ENCODE measurements at regions not wholly inside any gene's neighbourhood (a gene's known extent, or its start where the extent isn't known, plus 50 kb on each side); places are given as distances from the start of the nearest gene placed in this dataset.

DNA sequence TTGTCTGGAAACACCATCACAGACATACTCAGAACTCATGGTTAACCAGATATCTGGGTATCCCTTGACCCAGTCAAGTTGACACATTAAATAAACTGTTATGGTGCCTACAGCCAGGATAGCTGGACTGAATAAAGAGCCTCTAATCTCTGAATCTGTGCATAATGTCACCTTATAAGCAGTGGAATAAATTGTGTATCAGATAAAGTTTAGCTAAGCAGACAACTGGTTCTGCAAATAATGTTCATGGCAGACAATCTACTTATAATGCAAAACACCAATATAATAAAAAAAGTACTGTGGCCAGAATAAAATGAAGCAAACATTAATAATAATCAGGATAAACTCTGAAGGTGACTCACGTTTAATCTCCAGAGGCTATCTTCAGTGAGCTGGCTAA is 628.5 kb upstream of the FAT3 start:
- TF ChIP-seq, protein P1, sequence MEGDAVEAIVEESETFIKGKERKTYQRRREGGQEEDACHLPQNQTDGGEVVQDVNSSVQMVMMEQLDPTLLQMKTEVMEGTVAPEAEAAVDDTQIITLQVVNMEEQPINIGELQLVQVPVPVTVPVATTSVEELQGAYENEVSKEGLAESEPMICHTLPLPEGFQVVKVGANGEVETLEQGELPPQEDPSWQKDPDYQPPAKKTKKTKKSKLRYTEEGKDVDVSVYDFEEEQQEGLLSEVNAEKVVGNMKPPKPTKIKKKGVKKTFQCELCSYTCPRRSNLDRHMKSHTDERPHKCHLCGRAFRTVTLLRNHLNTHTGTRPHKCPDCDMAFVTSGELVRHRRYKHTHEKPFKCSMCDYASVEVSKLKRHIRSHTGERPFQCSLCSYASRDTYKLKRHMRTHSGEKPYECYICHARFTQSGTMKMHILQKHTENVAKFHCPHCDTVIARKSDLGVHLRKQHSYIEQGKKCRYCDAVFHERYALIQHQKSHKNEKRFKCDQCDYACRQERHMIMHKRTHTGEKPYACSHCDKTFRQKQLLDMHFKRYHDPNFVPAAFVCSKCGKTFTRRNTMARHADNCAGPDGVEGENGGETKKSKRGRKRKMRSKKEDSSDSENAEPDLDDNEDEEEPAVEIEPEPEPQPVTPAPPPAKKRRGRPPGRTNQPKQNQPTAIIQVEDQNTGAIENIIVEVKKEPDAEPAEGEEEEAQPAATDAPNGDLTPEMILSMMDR (IDR thresholded peaks at IDR 0.05), result no peak
- no peak for TF ChIP-seq POLR2A (IDR thresholded peaks at IDR 0.05)
- H3K27me3 ChIP-seq, result no peaks in the 10 kb centered on the region
- no peaks in the 10 kb centered on the region for H3K36me3 ChIP-seq
- no peak for DNase-seq
- H3K4me1 ChIP-seq, result no peaks in the 10 kb centered on the region
- H3K4me3 ChIP-seq, result no peak overlapping the region
- H3K27ac ChIP-seq, result no peak overlapping the region
- intact Hi-C loops (cut with DNase I; ENCODE audit: low total_unique reads), result no loop called here
- H3K9me3 ChIP-seq, result no peaks in the 10 kb centered on the region

DNA sequence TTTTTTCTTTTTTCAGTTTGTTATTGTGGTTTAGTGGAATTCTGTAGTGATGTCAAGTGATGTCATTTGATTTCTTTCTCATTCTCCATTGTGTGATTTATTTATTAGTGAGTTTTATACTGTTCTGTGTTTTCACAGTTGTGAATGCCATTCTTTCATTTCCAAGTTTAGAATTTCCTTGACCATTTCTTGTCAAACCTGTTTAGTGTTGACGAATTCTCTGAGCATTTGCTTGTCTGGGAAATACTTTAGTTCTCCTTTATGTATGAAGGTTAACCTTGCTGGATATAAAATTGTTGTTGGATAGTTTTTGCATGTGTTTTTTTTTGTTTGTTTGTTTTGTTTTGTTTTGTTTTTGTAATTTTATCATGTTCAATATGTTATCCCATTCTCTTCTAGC is 633.6 kb upstream of the FAT3 start:
- DNase-seq, result no peak
- no peaks in the 10 kb centered on the region for H3K27me3 ChIP-seq
- intact Hi-C loops (cut with DNase I; ENCODE audit: low total_unique reads), result no loop called here

DNA sequence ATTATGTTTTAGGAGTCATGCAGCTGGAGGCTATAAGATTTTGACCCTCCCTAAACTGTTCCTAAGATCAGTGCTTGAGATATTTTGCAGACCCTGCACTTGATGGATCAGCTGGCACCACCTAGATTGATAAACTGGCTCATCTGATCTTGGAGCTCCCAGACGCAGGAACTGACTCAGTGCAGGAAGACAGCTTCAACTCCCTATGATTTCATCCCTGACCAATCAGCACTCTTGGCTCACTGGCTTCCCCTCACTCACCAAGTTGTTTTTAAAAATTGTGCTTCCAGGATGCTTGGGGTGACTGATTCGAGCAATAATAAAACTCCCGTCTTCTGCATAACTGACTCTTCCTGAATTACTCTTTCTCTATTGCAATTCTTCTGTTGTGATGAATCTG is 637.5 kb upstream of the FAT3 start:
- intact Hi-C loops (cut with DNase I; ENCODE audit: low total_unique reads), result no loop called here
- H3K4me1 ChIP-seq, result no peaks in the 10 kb centered on the region
- no peaks in the 10 kb centered on the region for H3K9me3 ChIP-seq

More for the DNA sequence above, 633.6 kb upstream of the FAT3 start:
- no peak for TF ChIP-seq POLR2A (IDR thresholded peaks at IDR 0.05)
- TF ChIP-seq, protein P1 (IDR thresholded peaks at IDR 0.05), result no peak
- Histone ChIP-seq H3K9me3 (no peaks in the 10 kb centered on the region), H3K4me3 (no peak overlapping the region), H3K27ac (no peak overlapping the region), H3K36me3 (no peaks in the 10 kb centered on the region), H3K4me1 (no peaks in the 10 kb centered on the region)

DNA sequence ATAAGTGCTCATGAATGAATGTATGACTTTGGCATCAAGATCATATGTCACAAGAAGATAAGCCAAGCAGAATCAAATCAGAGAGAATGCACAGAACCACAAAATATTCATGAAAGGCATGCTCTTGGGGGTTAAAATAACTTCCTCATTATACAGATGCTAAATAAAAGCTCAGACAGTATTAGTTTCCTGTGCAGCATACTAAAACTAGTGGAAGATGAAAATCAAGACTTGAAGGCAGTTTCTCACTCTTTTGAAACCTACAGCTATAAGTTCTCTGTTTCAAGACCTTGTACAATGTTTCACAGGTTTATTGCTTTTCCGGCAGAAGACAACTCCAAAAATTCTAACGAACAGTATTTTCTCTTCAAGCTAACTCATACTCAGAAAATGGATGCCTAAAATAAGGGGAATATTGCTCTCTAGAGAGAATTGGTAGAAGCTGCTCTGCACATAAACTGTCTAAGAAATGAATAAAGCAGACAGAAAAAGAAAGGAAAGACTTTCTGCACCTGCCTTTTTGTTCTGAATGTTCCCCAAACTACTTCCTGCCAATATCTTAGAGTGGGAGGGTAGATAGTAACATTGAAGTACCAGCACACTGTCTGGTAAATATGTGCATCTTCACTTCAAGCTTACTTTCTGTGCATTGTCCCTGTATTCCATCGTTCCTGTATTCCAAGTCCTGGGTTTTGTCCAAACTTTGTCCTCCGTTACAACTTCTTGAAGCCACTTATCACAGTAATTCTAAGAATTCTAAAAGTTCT is 639.4 kb upstream of the FAT3 start:
- DNase-seq, result no peak
- intact Hi-C loops (cut with DNase I; ENCODE audit: low total_unique reads), result no loop called here
- Histone ChIP-seq H3K27me3 (no peaks in the 10 kb centered on the region), H3K27ac (no peak overlapping the region), H3K4me1 (no peaks in the 10 kb centered on the region), H3K4me3 (no peak overlapping the region), H3K9me3 (no peaks in the 10 kb centered on the region), H3K36me3 (no peaks in the 10 kb centered on the region)
- TF ChIP-seq POLR2A (IDR thresholded peaks at IDR 0.05), result no peak
- TF ChIP-seq, protein P1 (IDR thresholded peaks at IDR 0.05), result no peak

More for the DNA sequence above, 637.5 kb upstream of the FAT3 start:
- TF ChIP-seq POLR2A (IDR thresholded peaks at IDR 0.05), result no peak
- Histone ChIP-seq H3K36me3 (no peaks in the 10 kb centered on the region), H3K27me3 (no peaks in the 10 kb centered on the region), H3K4me3 (no peak overlapping the region), H3K27ac (no peak overlapping the region)
- DNase-seq, result no peak

DNA sequence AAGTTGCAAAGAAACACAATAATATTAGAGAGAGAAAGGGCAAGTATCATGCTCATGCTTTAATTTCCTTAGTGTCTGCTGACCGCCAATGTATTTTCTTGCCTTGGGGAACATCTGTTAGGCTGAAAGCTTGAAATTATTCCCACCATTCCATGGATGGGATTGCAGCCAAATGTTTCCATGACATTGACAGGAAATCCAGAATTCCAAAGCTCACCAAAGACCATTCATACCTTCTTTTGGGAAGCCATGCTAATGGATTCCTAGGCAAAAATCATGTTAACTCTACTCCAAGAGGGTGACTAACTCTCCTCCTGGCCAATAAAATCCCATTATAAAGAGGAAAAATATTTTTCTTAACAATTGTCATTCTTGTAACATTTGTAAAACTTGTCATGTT is 661.4 kb upstream of the FAT3 start:
- Histone ChIP-seq H3K36me3 (no peaks in the 10 kb centered on the region), H3K4me3 (no peak overlapping the region), H3K9me3 (no peaks in the 10 kb centered on the region), H3K27ac (no peak overlapping the region), H3K4me1 (no peaks in the 10 kb centered on the region), H3K27me3 (no peaks in the 10 kb centered on the region)
- TF ChIP-seq, protein P1 (IDR thresholded peaks at IDR 0.05), result no peak
- no peak for TF ChIP-seq POLR2A (IDR thresholded peaks at IDR 0.05)
- no peak for DNase-seq
- intact Hi-C loops (cut with DNase I; ENCODE audit: low total_unique reads), result no loop called here
